A204.1 (cell line): ENCODE measurements at regions not wholly inside any gene's neighbourhood (a gene's known extent, or its start where the extent isn't known, plus 50 kb on each side); places are given as distances from the start of the nearest gene placed in this dataset.
"Not testable (repeated sequence)": the region's sequence is repeated elsewhere in the genome, so short reads cannot be mapped to it uniquely, and the experiment has no call there.

Experiments used
- FAIRE-seq: peaks from 2 replicates; lab custom pipeline; 2012; peaks lifted over from hg19 to GRCh38; lab: Jason Lieb, UNC

DNA sequence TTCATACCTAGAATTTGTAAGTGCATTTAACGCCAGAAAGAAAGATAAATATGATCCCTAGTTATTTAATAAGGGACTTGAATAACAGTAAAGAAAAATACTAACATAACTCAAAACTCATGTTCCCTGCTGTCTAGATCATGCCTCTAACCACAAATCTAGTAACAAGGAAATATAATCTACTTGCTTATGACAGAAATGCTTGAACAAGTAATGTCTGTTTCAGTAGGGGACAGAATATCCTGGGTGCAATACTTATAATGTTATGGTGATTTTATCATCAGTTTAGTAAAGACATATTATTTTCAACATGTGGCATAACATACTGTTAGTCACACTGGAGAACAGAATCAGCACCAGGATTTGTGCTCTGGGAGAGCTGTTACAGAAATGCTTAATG lies 861.9 kb upstream of the SLITRK1 start:
- no peak for FAIRE-seq

GRCh38 chr13:84741253-84741652 lies 859.0 kb upstream of the SLITRK1 start:
- FAIRE-seq, result no peak

GRCh38 chr13:84739021-84739420 lies 856.7 kb upstream of the SLITRK1 start:
- FAIRE-seq, result no peak

DNA sequence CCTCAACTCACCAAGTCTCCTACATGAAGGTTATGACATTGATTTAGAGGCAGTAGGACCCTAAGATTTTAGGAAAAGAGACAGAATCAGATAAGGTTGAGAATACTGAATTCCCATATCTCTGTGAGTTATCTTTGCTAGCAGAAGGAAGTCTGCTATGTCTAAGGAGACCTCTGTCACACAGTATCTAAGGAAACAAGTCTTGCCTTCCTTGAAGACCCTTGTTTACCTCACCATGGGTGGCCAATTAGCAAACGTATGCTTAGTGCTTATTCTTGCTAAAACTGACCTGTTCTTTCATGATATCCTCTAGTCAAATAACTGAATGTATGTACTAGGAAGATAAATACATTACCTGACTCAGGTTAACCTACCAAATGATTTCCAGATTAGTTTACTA lies 855.4 kb upstream of the SLITRK1 start:
- no peak for FAIRE-seq

- FAIRE-seq, result no peak
Observed at GRCh38 chr13:84730376-84730775, 848.1 kb upstream of the SLITRK1 start.

- FAIRE-seq, result no peak
Observed at GRCh38 chr13:84705982-84706710, 823.9 kb upstream of the SLITRK1 start.

DNA sequence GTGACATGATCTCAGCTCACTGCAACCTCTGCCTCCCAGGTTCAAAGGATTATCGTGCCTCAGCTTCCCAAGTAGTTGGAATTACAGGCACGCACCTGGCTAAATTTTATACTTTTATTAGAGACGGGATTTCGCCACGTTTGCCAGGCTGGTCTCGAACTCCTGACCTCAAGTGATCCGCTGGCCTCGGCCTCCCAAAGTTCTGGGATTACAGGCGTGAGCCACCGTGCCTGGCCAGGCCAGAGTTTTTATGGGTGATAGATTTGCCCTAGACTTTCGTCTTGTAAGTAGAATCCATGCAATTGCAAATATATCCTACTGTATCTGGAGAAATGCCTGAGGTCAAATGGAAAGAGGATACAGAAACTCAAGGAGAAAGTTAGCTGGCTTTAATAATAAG lies 819.9 kb upstream of the SLITRK1 start:
- no peak for FAIRE-seq

DNA sequence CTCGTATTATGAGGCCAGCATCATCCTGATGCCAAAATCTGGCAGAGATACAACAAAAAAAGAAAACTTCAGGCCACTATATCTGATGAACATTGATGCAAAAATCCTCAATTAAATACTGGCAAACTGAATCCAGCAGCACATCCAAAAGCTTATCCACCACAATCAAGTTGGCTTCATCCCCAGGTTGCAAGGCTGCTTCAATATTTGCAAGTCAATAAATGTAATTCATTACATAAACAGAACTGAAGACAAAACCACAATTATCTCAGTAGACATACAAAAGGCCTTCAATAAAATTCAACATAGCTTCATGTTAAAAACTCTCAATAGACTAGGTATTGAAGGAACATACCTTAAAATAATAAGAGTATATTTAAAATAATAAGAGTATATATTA lies 815.3 kb upstream of the SLITRK1 start:
- FAIRE-seq, result not testable (repeated sequence)

GRCh38 chr13:84686973-84687372 lies 804.7 kb upstream of the SLITRK1 start:
- FAIRE-seq, result no peak

GRCh38 chr13:84686458-84686857 lies 804.2 kb upstream of the SLITRK1 start:
- no peak for FAIRE-seq

DNA sequence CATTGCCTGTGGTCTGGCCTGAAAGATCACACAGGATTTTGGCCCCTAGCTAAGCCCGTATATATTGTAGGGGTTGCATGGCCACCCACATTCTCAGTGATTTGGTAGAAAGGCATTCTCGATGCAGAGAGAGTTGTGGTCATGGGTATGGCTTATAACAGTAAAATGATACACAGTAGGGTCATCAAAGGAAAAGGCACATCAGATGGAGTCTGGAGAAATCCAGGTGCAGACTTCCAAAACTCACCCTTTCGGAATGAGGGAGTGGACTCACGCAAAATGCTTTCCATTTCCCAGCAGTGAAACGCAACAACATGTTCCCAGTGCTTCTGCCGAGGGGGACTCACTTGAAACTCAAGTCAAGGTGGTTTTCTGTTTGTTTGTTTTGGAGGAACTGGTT lies 802.5 kb upstream of the SLITRK1 start:
- FAIRE-seq, result no peak

DNA sequence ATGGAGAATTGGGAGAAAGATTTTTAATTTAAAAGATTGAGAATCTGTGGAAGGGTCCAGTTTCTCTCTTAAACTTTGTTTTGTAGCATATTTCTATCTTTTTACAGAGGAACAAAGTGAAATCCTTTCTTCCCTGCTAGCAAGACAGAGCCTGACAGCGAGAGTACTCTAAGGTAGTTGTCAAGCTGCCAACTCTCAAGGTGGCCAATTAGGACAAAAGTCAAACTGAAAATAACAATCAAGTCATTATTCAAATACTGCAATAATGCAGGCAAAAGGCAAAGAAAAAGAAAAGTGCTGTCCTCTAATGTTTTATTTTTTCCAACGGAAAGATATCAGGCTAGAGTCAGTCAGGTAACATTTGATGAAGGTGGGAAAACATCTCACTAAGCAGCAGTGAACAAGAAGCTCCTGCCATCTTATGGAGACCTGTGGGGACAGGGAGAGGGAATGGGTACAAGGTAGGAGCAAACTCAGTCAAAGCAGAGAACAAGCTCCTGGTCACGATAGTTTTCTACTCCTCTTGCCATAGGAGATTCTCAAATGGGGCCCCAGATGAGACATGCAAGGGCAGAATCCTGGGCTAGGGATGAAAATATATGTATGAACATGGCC lies 801.9 kb upstream of the SLITRK1 start:
- no peak for FAIRE-seq

DNA sequence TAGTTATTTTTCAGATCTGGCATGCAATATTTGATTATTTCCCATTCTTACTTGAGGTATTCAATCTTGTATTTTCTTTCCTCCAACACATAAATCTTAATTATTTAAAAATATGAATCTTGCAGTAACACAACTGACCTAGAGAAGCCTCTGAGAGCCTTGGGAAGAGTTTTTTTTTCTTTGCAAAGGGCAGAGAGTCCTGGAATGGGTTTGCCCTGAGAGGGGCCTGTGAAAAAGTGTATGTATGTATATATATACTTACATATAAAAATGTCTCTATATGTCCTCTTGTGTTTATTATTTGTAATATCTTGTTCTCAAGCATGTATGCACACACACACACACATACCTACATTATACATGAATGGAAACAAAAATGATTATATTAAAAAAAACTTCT lies 801.2 kb upstream of the SLITRK1 start:
- no peak for FAIRE-seq

- FAIRE-seq, result no peak
Observed at GRCh38 chr13:84677836-84678235, 795.6 kb upstream of the SLITRK1 start.

DNA sequence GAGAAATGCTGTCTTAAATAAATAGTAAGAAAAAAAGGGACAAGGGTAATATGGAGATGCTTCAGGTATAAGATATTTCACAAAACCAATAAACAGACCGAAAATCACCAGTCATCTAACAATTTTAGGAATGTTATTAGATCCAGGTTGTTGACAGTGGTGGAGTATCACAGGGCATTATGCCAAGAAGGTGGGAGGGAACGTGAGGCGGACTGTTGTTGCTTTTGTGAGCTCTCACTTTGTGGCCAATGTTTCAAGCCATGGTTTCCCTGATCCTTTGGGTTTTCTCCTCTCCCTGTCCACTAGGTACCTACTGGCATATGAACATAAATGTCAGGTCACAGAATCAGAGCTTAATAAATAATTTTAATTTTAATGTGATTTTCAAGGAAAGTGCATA lies 790.3 kb upstream of the SLITRK1 start:
- FAIRE-seq, result no peak

DNA sequence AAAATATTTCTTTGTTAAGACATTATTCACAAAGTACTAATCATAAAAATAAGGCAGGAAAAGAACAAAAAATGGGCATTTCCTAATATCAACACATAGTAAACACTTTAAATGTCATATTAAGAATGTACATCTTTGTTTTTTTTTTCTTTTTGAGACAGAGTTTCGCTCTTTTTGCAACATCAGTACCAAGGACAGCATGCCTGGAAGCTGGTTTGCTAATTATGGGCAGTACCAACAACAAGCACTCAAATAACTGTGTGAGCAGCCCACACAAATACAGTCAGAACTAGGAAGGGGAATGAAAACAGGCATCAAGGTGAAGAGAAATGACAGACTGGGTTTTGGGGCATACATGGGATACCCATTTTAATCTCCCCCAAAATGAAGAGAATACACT lies 788.0 kb upstream of the SLITRK1 start:
- FAIRE-seq, result no peak

DNA sequence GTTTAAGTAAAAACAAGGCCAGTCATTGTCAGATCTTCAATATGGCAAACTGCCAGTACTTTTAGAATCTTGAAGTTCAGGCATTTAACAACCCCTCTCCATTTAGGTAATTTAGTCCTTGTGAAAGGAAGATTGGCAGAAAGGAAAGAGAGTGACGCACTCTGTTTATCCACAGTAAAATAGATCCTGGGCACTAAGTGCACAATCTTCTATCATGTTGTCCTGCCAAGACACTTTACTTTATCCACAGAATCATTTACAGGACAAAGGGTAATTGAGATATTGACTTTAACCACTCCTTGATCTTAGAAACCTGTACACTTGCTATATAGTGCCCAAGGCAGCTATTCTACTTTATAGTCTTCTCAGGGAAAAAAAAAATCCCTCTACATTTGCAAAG lies 786.4 kb upstream of the SLITRK1 start:
- no peak for FAIRE-seq

- no peak for FAIRE-seq
Observed at GRCh38 chr13:84662491-84662890, 780.2 kb upstream of the SLITRK1 start.

- FAIRE-seq, result no peak
Observed at GRCh38 chr13:84661718-84662117, 779.4 kb upstream of the SLITRK1 start.

DNA sequence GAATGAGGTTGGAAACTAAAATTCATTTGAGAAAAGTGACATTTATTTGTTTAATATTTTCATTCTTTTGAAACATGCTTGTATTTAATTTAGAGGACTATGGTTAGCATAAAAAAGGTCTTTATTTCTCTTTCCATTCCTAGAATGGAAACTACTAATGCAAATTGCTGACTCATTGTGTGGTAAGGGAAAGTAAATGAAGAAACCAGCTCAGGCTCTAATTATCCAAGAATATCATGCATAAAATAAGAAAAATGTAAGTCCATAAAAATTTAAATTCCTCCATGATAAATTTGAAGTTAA lies 777.0 kb upstream of the SLITRK1 start:
- FAIRE-seq, result no peak

- FAIRE-seq, result no peak
Observed at GRCh38 chr13:84658491-84659358, 776.5 kb upstream of the SLITRK1 start.

DNA sequence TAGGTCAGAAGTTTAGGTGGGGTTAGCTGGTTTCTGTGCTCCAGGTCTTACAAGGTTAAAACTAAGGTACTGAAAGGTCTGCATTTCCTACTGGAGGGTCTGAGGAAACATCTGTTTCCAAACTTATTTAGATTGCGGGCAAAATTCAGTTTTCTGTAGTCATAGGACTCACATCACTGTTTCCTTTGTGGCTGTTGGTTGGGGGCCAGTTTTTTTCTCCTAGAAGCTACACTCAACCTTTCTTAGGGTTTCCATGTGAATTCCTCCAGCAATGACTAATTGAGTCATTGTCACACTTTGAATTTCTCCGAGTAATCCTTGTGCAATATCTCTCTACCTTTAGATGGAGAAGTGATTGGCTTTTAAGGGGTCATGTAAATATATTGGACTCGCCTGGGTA lies 773.4 kb upstream of the SLITRK1 start:
- FAIRE-seq, result no peak

GRCh38 chr13:84654654-84655275 lies 772.5 kb upstream of the SLITRK1 start:
- no peak for FAIRE-seq
